ENCODE measurements at regions not wholly inside any gene's neighbourhood (a gene's known extent, or its start where the extent isn't known, plus 50 kb on each side); places are given as distances from the start of the nearest gene placed in this dataset.

- TF ChIP-seq CTCF (IDR thresholded peaks at IDR 0.05) (no peak), POLR2A (IDR thresholded peaks at IDR 0.05) (no peak)
These were observed 141.6 kb upstream of the MAX start for GRCh38 chr14:65243766-65244442.
